ENCODE measurements at regions not wholly inside any gene's neighbourhood (a gene's known extent, or its start where the extent isn't known, plus 50 kb on each side); places are given as distances from the start of the nearest gene placed in this dataset.
"Not testable (repeated sequence)": the region's sequence is repeated elsewhere in the genome, so short reads cannot be mapped to it uniquely, and the experiment has no call there.

- DNase-seq (ENCODE audit: low read depth, low spot score): not testable (repeated sequence)
These were observed 277.9 kb downstream of the LPIN1 start for GRCh38 chr2:12024197-12024907.

DNA sequence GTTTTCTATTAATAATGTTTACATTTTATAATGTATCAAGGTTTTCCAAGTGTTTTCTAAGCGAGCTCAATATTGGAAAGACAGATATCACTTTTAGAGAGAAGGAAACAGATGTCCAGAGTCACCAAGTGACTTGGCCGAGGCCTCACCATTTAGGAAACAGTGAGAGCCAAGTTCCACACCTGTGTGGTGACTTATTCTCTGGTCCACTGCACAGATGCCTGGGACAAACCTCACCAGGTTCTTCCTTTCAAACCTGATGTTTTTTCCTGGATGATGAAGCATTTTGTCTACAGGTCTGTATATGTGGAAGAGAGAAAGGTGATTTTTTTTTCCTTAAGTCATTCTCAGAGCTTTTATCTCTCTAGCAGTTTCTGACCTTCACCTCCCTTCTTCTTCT lies 280.7 kb downstream of the LPIN1 start:
- DNase-seq (ENCODE audit: low read depth, low spot score): no peak

DNA sequence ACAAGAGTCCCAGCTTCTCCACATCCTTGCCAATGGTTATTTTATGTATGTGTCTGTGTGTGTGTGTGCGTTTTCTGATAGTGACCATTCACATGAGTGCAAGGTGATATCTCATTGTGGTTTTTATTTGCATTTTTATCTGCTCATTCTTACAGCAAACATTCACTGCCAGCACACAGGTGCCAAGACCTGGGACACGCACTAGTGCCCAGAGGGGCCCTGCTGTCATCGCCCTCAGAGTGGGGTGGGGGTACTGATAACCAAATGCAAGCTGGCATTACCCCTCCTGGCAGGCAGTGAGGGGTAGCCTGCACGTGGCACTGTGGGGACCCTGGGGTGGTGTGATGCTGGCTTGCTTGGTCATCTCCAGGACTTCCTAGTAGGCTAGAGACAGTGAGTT lies 285.4 kb downstream of the LPIN1 start:
- no peak for DNase-seq (ENCODE audit: low read depth, low spot score)

GRCh38 chr2:12032398-12032797 lies 286.0 kb downstream of the LPIN1 start:
- DNase-seq (ENCODE audit: low read depth, low spot score): no peak

DNA sequence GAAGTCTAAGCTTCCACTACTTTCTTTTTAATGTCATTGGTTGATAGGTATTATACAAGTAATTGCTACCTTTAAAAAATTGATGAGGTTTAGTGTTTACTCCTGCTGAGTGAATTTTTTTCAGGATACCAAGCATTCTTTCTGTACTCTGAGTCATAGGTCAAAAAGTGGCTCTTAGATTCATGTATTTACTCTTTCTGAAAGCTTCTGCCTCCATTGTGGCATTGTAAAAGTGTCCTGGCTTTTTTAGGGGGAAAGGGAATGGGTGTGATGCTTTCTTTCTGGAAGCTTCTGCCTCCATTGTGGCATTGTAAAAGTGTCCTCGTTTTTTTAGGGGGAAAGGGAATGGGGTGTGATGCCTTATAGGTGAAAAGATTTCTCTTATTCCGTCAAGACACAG lies 286.5 kb downstream of the LPIN1 start:
- DNase-seq (ENCODE audit: low read depth, low spot score): no peak

DNA sequence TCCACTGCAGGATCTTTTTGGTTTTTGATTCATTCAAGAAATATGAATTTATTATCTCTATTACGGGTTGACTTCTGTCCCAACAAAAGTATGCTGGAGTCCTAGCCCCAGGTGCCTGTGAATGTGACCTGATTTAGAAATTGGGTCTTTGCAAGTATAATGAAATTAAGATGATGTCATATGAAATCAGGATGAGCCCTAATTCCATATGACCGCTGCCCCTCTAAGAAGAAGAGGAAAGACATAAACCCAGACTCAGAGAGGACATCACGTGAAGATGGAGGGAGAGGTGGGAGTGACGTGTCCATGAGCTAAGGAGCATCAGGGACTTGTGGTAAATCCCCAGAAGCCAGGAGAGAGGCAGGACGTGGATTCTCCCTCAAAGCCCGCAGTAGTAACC lies 287.1 kb downstream of the LPIN1 start:
- no peak for DNase-seq (ENCODE audit: low read depth, low spot score)

GRCh38 chr2:12034382-12034781 lies 287.9 kb downstream of the LPIN1 start:
- no peak for DNase-seq (ENCODE audit: low read depth, low spot score)

- DNase-seq (ENCODE audit: low read depth, low spot score): no peak
These were observed 288.7 kb downstream of the LPIN1 start for GRCh38 chr2:12035029-12035720.

DNA sequence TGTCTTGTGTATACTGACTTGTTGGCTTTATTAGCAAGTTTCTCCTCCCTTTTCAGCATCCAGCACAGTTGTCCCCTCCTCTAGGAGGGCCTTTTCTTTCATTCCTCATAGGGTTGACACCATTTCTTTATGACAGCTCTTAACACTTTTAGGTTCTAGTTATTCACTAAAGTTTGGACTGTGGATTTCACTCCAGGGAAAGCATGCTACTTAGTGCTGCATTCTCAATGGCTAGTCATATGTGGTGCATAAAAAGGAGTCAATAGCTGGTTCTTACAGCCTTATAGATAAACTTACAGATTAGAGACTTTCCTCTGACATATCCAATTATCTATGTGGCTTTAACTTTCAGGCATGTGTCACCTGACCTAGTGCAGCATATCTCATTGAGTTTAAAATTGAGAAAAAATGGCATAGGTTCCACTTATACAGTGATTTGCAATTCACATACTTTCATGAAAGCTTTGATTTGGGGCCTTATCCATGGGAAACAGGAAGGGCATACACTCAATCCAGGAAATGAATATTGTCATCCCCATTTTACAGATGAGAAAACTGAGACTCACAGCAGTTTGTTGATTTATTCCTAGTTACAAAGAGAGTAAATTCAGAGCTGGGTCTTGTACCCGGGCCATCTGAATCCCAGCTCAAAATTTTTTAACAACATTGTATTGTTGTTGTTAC lies 289.7 kb downstream of the LPIN1 start:
- DNase-seq (ENCODE audit: low read depth, low spot score): no peak

GRCh38 chr2:12036640-12036983 lies 290.2 kb downstream of the LPIN1 start:
- no peak for DNase-seq (ENCODE audit: low read depth, low spot score)

- DNase-seq (ENCODE audit: low read depth, low spot score): no peak
These were observed 290.9 kb downstream of the LPIN1 start for GRCh38 chr2:12037301-12037700.

DNA sequence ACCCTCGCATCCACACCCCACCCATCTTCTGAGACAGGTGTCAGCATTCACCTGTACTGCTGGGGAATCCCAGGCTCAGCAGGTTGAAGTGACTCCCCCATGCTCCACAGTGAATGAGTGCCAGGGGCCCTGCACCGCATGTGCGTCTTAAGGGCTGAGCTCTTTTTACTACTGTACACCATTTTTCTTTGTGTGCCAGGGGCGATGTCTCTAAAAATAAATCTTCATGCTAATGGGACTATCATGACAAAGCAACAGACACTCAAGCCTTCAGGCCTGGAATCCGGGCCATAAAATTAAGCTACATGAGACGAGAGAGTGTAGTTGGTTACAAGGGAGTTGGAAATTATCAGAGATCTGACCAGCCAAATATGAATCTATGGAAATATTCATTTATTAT lies 294.8 kb downstream of the LPIN1 start:
- no peak for DNase-seq (ENCODE audit: low read depth, low spot score)

- no peak for DNase-seq (ENCODE audit: low read depth, low spot score)
These were observed 296.7 kb downstream of the LPIN1 start for GRCh38 chr2:12043131-12043530.

DNA sequence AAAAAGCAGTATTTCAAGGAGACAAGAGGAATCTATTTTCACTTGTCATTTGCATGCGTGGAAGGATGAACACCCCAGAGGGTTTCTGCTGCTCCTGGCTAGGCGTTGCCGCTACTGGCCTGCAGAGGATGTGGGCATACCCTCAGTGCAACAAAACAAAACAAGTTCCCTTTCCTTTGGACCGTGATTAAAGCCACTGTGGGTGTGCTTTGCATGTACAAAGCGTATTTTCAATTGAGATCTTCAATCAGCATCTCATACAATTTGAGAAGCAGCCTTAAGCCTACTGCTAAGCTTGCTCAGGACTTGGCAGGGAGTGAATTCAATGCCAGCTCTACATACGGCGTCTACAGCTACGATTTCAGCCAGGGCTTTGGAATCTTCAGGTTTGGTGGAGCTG lies 298.4 kb downstream of the LPIN1 start:
- no peak for DNase-seq (ENCODE audit: low read depth, low spot score)

DNA sequence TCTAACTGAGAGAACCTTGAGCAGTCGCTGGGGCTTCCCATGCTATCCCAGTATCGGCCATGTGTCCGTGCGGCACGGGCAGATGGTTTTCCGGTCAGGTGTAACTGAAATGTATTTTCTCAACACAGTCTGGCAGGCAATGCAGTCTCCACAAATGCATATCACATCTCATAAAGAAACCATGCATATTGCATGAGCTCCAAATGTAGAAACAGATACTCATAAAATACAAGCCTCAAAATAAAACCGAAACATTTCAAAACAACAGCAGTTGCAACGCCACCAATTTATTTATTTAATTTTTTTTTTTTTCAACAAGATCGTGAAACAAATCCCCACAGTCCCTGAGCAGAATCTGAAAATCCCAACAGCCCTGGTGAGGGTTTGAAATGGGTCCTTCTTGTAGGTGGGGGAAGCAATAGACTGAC lies 299.4 kb downstream of the LPIN1 start:
- no peak for DNase-seq (ENCODE audit: low read depth, low spot score)

DNA sequence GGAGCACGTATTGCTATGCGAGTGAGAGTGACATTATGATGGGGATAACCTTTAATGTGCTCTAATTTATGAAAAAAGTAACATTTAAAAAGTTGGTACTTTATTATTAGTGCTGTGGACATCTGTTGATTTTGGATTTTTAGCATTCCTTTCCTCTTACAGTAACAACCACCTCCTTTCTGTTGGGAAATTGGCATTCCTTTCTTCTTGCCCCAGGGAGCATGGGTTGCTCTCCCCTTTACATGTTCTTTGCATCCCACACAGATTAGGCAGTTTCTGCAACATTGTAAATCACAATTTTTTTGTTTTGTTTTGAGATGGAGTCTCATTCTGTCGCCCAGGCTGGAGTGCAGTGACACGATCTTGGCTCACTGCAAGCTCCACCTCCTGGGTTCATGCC lies 300.2 kb downstream of the LPIN1 start:
- no peak for DNase-seq (ENCODE audit: low read depth, low spot score)

DNA sequence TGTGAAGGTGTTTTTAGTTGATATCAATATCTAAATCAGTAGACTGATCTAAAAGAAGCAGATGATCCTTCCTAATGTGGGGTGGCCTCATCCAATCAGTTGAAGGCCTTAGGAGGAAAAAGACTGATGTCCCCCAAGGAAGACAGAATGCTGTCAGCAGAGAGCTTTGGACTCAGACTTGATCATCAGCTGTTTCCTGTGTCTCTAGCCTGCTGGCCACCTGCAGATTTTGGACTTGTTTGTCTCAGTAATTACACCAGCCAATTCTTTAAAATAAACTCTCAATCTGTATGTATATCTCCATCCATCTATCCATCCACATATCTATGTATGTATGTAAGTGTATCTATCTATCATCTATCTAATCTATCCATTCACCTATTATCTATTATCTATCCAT lies 301.3 kb downstream of the LPIN1 start:
- no peak for DNase-seq (ENCODE audit: low read depth, low spot score)

GRCh38 chr2:12048550-12048949 lies 302.1 kb downstream of the LPIN1 start:
- DNase-seq (ENCODE audit: low read depth, low spot score): no peak

GRCh38 chr2:12050396-12050795 lies 304.0 kb downstream of the LPIN1 start:
- DNase-seq (ENCODE audit: low read depth, low spot score): no peak

DNA sequence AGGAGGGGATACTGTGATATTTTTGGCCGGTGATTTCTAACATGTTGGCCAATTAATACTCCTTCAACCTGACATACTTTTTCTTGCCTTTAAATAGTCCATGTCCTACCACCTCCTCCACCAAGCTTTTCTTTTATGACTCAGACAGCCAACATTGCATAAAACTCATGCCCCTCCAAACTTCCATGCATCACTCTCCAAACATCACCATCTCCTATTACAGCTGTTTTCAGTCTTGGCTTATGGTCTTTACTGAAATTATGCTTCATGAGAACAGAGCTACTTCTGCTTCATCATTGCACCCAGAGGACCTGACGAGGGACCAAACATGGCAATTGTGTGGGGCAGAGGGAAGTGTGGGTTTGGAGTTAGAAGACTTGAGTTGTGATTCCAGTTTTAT lies 305.4 kb downstream of the LPIN1 start:
- no peak for DNase-seq (ENCODE audit: low read depth, low spot score)

DNA sequence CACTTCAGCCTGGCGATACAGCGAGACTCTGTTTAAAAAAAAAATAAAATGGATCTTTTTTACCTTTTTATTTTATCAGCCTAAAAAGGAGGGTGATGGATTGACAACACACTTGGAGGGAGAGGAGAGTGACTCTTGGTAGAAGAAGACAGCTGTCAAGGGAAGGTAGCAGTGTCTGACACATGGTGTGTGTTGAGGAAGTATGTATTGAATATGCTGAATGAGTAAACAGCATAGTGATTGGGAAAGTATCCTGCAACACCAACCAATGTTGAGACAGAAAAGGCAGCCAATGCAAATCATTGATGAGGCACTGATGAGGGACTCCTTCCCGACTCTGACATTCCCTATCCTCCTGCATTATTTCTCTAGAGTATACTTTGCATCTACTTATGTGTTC lies 306.4 kb downstream of the LPIN1 start:
- no peak for DNase-seq (ENCODE audit: low read depth, low spot score)

GRCh38 chr2:12054956-12055618 lies 308.7 kb downstream of the LPIN1 start:
- no peak for DNase-seq (ENCODE audit: low read depth, low spot score)
